Skeletal muscle cell (primary cell): ENCODE measurements at regions not wholly inside any gene's neighbourhood (a gene's known extent, or its start where the extent isn't known, plus 50 kb on each side); places are given as distances from the start of the nearest gene placed in this dataset.

Experiments used
- DNase-seq: peaks from one replicate; pipeline ENCODE4 v3.0.0-alpha.2; 2010; ENCODE audit warnings: low read depth
- H3K4me3 ChIP-seq: 2 replicates; pipeline ENCODE4 v1.5.1; 2011; ENCODE audit warnings: low read depth, mild to moderate bottlenecking, control low read depth, low read length, moderate library complexity

GRCh38 chr2:71905205-71905604 lies 242.5 kb downstream of the CYP26B1 start:
- no peak for DNase-seq

GRCh38 chr2:71903841-71904240 lies 243.8 kb downstream of the CYP26B1 start:
- H3K4me3 ChIP-seq: no peak overlapping the region
- DNase-seq: no peak

More at GRCh38 chr2:71905205-71905604, 242.5 kb downstream of the CYP26B1 start:
- H3K4me3 ChIP-seq: no peak overlapping the region

GRCh38 chr2:71901466-71901865 lies 246.2 kb downstream of the CYP26B1 start:
- H3K4me3 ChIP-seq: no peak overlapping the region
- DNase-seq: no peak

- H3K4me3 ChIP-seq: no peak overlapping the region
- no peak for DNase-seq
These were observed 248.6 kb downstream of the CYP26B1 start for GRCh38 chr2:71898851-71899681.

- H3K4me3 ChIP-seq: no peak overlapping the region
- DNase-seq: no peak
These were observed 249.3 kb downstream of the CYP26B1 start for GRCh38 chr2:71898375-71898774.

- no peak overlapping the region for H3K4me3 ChIP-seq
- DNase-seq: no peak
These were observed 249.8 kb downstream of the CYP26B1 start for GRCh38 chr2:71897836-71898235.

GRCh38 chr2:71897137-71897480 lies 250.6 kb downstream of the CYP26B1 start:
- no peak overlapping the region for H3K4me3 ChIP-seq
- DNase-seq: no peak

- H3K4me3 ChIP-seq: no peak overlapping the region
- no peak for DNase-seq
These were observed 251.1 kb downstream of the CYP26B1 start for GRCh38 chr2:71896385-71897136.

- no peak overlapping the region for H3K4me3 ChIP-seq
- DNase-seq: no peak
These were observed 252.1 kb downstream of the CYP26B1 start for GRCh38 chr2:71895320-71896161.

- no peak overlapping the region for H3K4me3 ChIP-seq
- DNase-seq: no peak
These were observed 253.4 kb downstream of the CYP26B1 start for GRCh38 chr2:71894261-71894660.

GRCh38 chr2:71893646-71894045 lies 254.0 kb downstream of the CYP26B1 start:
- no peak for DNase-seq

GRCh38 chr2:71892896-71893295 lies 254.8 kb downstream of the CYP26B1 start:
- no peak overlapping the region for H3K4me3 ChIP-seq
- no peak for DNase-seq

More at GRCh38 chr2:71893646-71894045, 254.0 kb downstream of the CYP26B1 start:
- no peak overlapping the region for H3K4me3 ChIP-seq

- no peak for DNase-seq
- no peak overlapping the region for H3K4me3 ChIP-seq
These were observed 255.3 kb downstream of the CYP26B1 start for GRCh38 chr2:71892423-71892730.

GRCh38 chr2:71891719-71892422 lies 255.8 kb downstream of the CYP26B1 start:
- DNase-seq: no peak
- no peak overlapping the region for H3K4me3 ChIP-seq

- H3K4me3 ChIP-seq: no peak overlapping the region
- no peak for DNase-seq
These were observed 256.5 kb downstream of the CYP26B1 start for GRCh38 chr2:71891155-71891554.

GRCh38 chr2:71889759-71890684 lies 257.6 kb downstream of the CYP26B1 start:
- H3K4me3 ChIP-seq: no peak overlapping the region
- peak; percentile 71 for DNase-seq

GRCh38 chr2:71888751-71889445 lies 258.8 kb downstream of the CYP26B1 start:
- H3K4me3 ChIP-seq: no peak overlapping the region
- peak; percentile 11 for DNase-seq

GRCh38 chr2:71887196-71887595 lies 260.5 kb downstream of the CYP26B1 start:
- no peak for DNase-seq
- H3K4me3 ChIP-seq: no peak overlapping the region
